Activated T-cell treated with anti-CD3 and anti-CD28 coated beads, Interleukin-2, amount 50 U/mL, for 72 hours (primary cell): ENCODE measurements at regions not wholly inside any gene's neighbourhood (a gene's known extent, or its start where the extent isn't known, plus 50 kb on each side); places are given as distances from the start of the nearest gene placed in this dataset.

Source experiments
- ATAC-seq, 2 donors: fragments of 150-1000 bp; cut with Tn5 transposase; replicated peaks in 1 of 2; 2 replicates each; pipeline ENCODE4 v1.10.0; 2021; ENCODE audit warnings: moderate library complexity in 2 of 2, mild to moderate bottlenecking in 1 of 2
- DNase-seq, 2 donors: peaks; one replicate each; pipeline ENCODE4 v3.0.0; 2021 to 2022; ENCODE audit warnings: mixed read lengths in 1 of 2
- H3K27ac Mint-ChIP-seq: one replicate; pipeline ENCODE4 v1.8.0; 2022; ENCODE audit warnings: mild to moderate bottlenecking, moderate library complexity, mixed read lengths
- H3K27me3 Mint-ChIP-seq: one replicate; pipeline ENCODE4 v1.8.0; 2022; ENCODE audit warnings: low read depth, mixed read lengths
- H3K36me3 Mint-ChIP-seq, 2 donors: one replicate each; pipeline ENCODE4 v1.8.0; 2022; ENCODE audit warnings: mixed read lengths in 2 of 2, mild to moderate bottlenecking in 1 of 2; ENCODE audit not compliant: insufficient read depth in 2 of 2
- H3K4me1 Mint-ChIP-seq: one replicate; pipeline ENCODE4 v1.8.0; 2022; ENCODE audit warnings: low read depth, mixed read lengths
- H3K4me3 Mint-ChIP-seq, 2 donors: one replicate each; pipeline ENCODE4 v1.8.0; 2022; ENCODE audit warnings: mild to moderate bottlenecking in 2 of 2, mixed read lengths in 2 of 2, moderate library complexity in 2 of 2
- H3K9me3 Mint-ChIP-seq, 2 donors: one replicate each; pipeline ENCODE4 v1.8.0; 2022; ENCODE audit warnings: mixed read lengths in 2 of 2

GRCh38 chr5:165569551-165569950, 2064.1 kb downstream of the MAT2B start:
- no peaks in the 10 kb centered on the region for H3K27me3 Mint-ChIP-seq

GRCh38 chr5:165573445-165573844, 2068.0 kb downstream of the MAT2B start:
- Mint-ChIP-seq H3K9me3 (peaks cover 13 to 15% of the 10 kb centered on the region in 2 donors), H3K4me1 (no peaks in the 10 kb centered on the region), H3K36me3 (peaks cover 0 to 2% of the 10 kb centered on the region in 2 donors), H3K27ac (no peak overlapping the region), H3K27me3 (no peaks in the 10 kb centered on the region), H3K4me3 (no peak overlapping the region)
- DNase-seq (no peak), ATAC-seq (no peak)

More at GRCh38 chr5:165569551-165569950, 2064.1 kb downstream of the MAT2B start:
- H3K4me1 Mint-ChIP-seq = no peaks in the 10 kb centered on the region
- ATAC-seq = no peak
- H3K4me3 Mint-ChIP-seq = no peak overlapping the region
- DNase-seq = no peak
- H3K36me3 Mint-ChIP-seq = peaks cover 0 to 2% of the 10 kb centered on the region in 2 donors
- H3K9me3 Mint-ChIP-seq = peaks cover 11 to 12% of the 10 kb centered on the region in 2 donors
- H3K27ac Mint-ChIP-seq = no peak overlapping the region

GRCh38 chr5:165574100-165574499, 2068.7 kb downstream of the MAT2B start:
- Mint-ChIP-seq H3K9me3 (peaks cover 13 to 15% of the 10 kb centered on the region in 2 donors), H3K4me3 (no peak overlapping the region), H3K27me3 (no peaks in the 10 kb centered on the region), H3K36me3 (peaks cover 0 to 2% of the 10 kb centered on the region in 2 donors), H3K27ac (no peak overlapping the region), H3K4me1 (no peaks in the 10 kb centered on the region)
- DNase-seq = no peak
- no peak for ATAC-seq

GRCh38 chr5:165576678-165577275, 2071.4 kb downstream of the MAT2B start:
- peaks cover 6 to 9% of the 10 kb centered on the region in 2 donors for H3K9me3 Mint-ChIP-seq
- ATAC-seq = no peak
- H3K27me3 Mint-ChIP-seq = no peaks in the 10 kb centered on the region
- no peak for DNase-seq
- H3K4me3 Mint-ChIP-seq = no peak overlapping the region
- H3K27ac Mint-ChIP-seq = no peak overlapping the region
- no peaks in the 10 kb centered on the region for H3K4me1 Mint-ChIP-seq
- H3K36me3 Mint-ChIP-seq = no peaks in the 10 kb centered on the region

GRCh38 chr5:165579911-165580310, 2074.5 kb downstream of the MAT2B start:
- Mint-ChIP-seq H3K9me3 (peaks cover 2 to 4% of the 10 kb centered on the region in 2 donors), H3K36me3 (no peaks in the 10 kb centered on the region), H3K4me1 (no peaks in the 10 kb centered on the region), H3K27ac (no peak overlapping the region), H3K4me3 (no peak overlapping the region), H3K27me3 (no peaks in the 10 kb centered on the region)
- no peak for ATAC-seq
- no peak for DNase-seq

GRCh38 chr5:165594693-165595092, 2089.3 kb downstream of the MAT2B start:
- Mint-ChIP-seq H3K9me3 (peaks cover 8 to 14% of the 10 kb centered on the region in 2 donors), H3K4me1 (no peaks in the 10 kb centered on the region), H3K36me3 (no peaks in the 10 kb centered on the region), H3K27ac (no peak overlapping the region), H3K27me3 (no peaks in the 10 kb centered on the region), H3K4me3 (no peak overlapping the region)
- no peak for DNase-seq
- no peak for ATAC-seq

GRCh38 chr5:165602529-165602928, 2097.1 kb downstream of the MAT2B start:
- Mint-ChIP-seq H3K36me3 (peaks cover 0 to 4% of the 10 kb centered on the region in 2 donors), H3K27me3 (no peaks in the 10 kb centered on the region), H3K9me3 (peaks cover 15% of the 10 kb centered on the region in 2 donors), H3K4me1 (no peaks in the 10 kb centered on the region), H3K27ac (no peak overlapping the region), H3K4me3 (no peak overlapping the region)
- no peak for DNase-seq
- ATAC-seq = no peak

GRCh38 chr5:165607026-165607425, 2101.6 kb downstream of the MAT2B start:
- Mint-ChIP-seq H3K36me3 (peaks cover 0 to 4% of the 10 kb centered on the region in 2 donors), H3K9me3 (peaks cover 6 to 7% of the 10 kb centered on the region in 2 donors), H3K27me3 (no peaks in the 10 kb centered on the region), H3K27ac (no peak overlapping the region), H3K4me3 (no peak overlapping the region), H3K4me1 (no peaks in the 10 kb centered on the region)
- no peak for DNase-seq
- no peak for ATAC-seq

GRCh38 chr5:165609871-165610270, 2104.5 kb downstream of the MAT2B start:
- Mint-ChIP-seq H3K27ac (no peak overlapping the region), H3K4me3 (no peak overlapping the region), H3K27me3 (no peaks in the 10 kb centered on the region), H3K4me1 (no peaks in the 10 kb centered on the region), H3K36me3 (peaks cover 0 to 2% of the 10 kb centered on the region in 2 donors), H3K9me3 (peaks cover 2 to 3% of the 10 kb centered on the region in 2 donors)
- DNase-seq (no peak), ATAC-seq (no peak)

- DNase-seq (no peak), ATAC-seq (no peak)
- H3K36me3 Mint-ChIP-seq = peaks cover 0 to 1% of the 10 kb centered on the region in 2 donors
- no peaks in the 10 kb centered on the region for H3K4me1 Mint-ChIP-seq
- H3K27ac Mint-ChIP-seq = no peak overlapping the region
- no peak overlapping the region for H3K4me3 Mint-ChIP-seq
- H3K9me3 Mint-ChIP-seq = peaks cover 8% of the 10 kb centered on the region in 2 donors
- H3K27me3 Mint-ChIP-seq = no peaks in the 10 kb centered on the region
Measured at GRCh38 chr5:165616490-165617405, 2111.3 kb downstream of the MAT2B start.

GRCh38 chr5:165617491-165617890, 2112.1 kb downstream of the MAT2B start:
- Mint-ChIP-seq H3K4me3 (no peak overlapping the region), H3K27me3 (no peaks in the 10 kb centered on the region), H3K9me3 (peaks cover 8% of the 10 kb centered on the region in 2 donors), H3K36me3 (peaks cover 0 to 1% of the 10 kb centered on the region in 2 donors), H3K4me1 (no peaks in the 10 kb centered on the region), H3K27ac (no peak overlapping the region)
- DNase-seq (no peak), ATAC-seq (no peak)

GRCh38 chr5:165620394-165620793, 2115.0 kb downstream of the MAT2B start:
- Mint-ChIP-seq H3K9me3 (peaks cover 9 to 11% of the 10 kb centered on the region in 2 donors), H3K4me3 (no peak overlapping the region)
- ATAC-seq = no peak

GRCh38 chr5:165622864-165623536, 2117.6 kb downstream of the MAT2B start:
- Mint-ChIP-seq H3K9me3 (peaks cover 12 to 13% of the 10 kb centered on the region in 2 donors), H3K27me3 (no peaks in the 10 kb centered on the region), H3K4me1 (no peaks in the 10 kb centered on the region), H3K4me3 (no peak overlapping the region), H3K36me3 (peaks cover 0 to 1% of the 10 kb centered on the region in 2 donors), H3K27ac (no peak overlapping the region)
- ATAC-seq (no peak), DNase-seq (no peak)

More at GRCh38 chr5:165620394-165620793, 2115.0 kb downstream of the MAT2B start:
- no peaks in the 10 kb centered on the region for H3K4me1 Mint-ChIP-seq
- no peak for DNase-seq
- H3K27me3 Mint-ChIP-seq = no peaks in the 10 kb centered on the region
- H3K36me3 Mint-ChIP-seq = peaks cover 0 to 1% of the 10 kb centered on the region in 2 donors
- no peak overlapping the region for H3K27ac Mint-ChIP-seq
